HepG2 (cell line): ENCODE measurements at regions not wholly inside any gene's neighbourhood (a gene's known extent, or its start where the extent isn't known, plus 50 kb on each side); places are given as distances from the start of the nearest gene placed in this dataset.
A peak's percentile ranks its signal among the peaks of the same experiment; 100 is the strongest.

Experiments used
- CREB1 ChIP-seq, 2 experiments: fragments of 450-650 bp in 1 of 2; IDR thresholded peaks; 2 replicates each; pipeline ENCODE4 v1.6.1; 2016 to 2017; ENCODE audit warnings: control low read depth in 1 of 2, mild to moderate bottlenecking in 1 of 2, missing compliant biosample characterization in 1 of 2, missing genetic modification characterization in 1 of 2
- CREB3 ChIP-seq: sonication (generic); formaldehyde crosslinking; IDR thresholded peaks from 2 replicates; pipeline ENCODE4 v1.5.0; 2020; ENCODE audit warnings: missing genetic modification reagents
- ELF1 ChIP-seq: sonication (generic); formaldehyde crosslinking; IDR thresholded peaks from 2 replicates; pipeline ENCODE4 v1.4.0; 2020; ENCODE audit warnings: missing genetic modification reagents
- FUBP1 ChIP-seq: sonication (generic); formaldehyde crosslinking; IDR thresholded peaks from 2 replicates; pipeline ENCODE4 v1.5.1; 2020; ENCODE audit warnings: missing genetic modification reagents, mild to moderate bottlenecking, borderline replicate concordance
- GFI1 ChIP-seq: sonication (generic); formaldehyde crosslinking; IDR thresholded peaks from 2 replicates; pipeline ENCODE4 v1.5.0; 2020; ENCODE audit warnings: missing genetic modification reagents, mild to moderate bottlenecking, borderline replicate concordance
- HDAC6 ChIP-seq: fragments of 200-600 bp; sonication (generic); IDR thresholded peaks from 2 replicates; pipeline ENCODE4 v1.7.0; 2017; ENCODE audit warnings: mild to moderate bottlenecking, antibody characterized with exemption, low read length, low read depth
- KLF11 ChIP-seq: IDR thresholded peaks from 2 replicates; pipeline ENCODE4 v1.6.1; 2016; ENCODE audit warnings: missing compliant biosample characterization
- KLF15 ChIP-seq: sonication (generic); formaldehyde crosslinking; IDR thresholded peaks from 2 replicates; pipeline ENCODE4 v1.8.1; 2023; ENCODE audit warnings: borderline replicate concordance, mild to moderate bottlenecking, inconsistent platforms, missing genetic modification reagents, mixed read lengths
- KLF6 ChIP-seq: IDR thresholded peaks from 2 replicates; pipeline ENCODE4 v1.8.0; 2016; ENCODE audit warnings: missing biosample characterization, missing genetic modification reagents
- LBX2 ChIP-seq: sonication (generic); formaldehyde crosslinking; IDR thresholded peaks from 2 replicates; pipeline ENCODE4 v1.5.0; 2020; ENCODE audit warnings: missing genetic modification reagents, mild to moderate bottlenecking, borderline replicate concordance
- MLXIP ChIP-seq: sonication (generic); formaldehyde crosslinking; IDR thresholded peaks from 2 replicates; pipeline ENCODE4 v1.9.0; 2021; ENCODE audit warnings: missing genetic modification reagents, borderline replicate concordance
- PBX3 ChIP-seq: sonication (generic); formaldehyde crosslinking; IDR thresholded peaks from 2 replicates; pipeline ENCODE4 v1.8.1; 2023; ENCODE audit warnings: missing genetic modification reagents, inconsistent platforms, borderline replicate concordance
- SKI ChIP-seq: fragments of 450-650 bp; IDR thresholded peaks from one replicate; pipeline ENCODE4 v1.6.1; 2018; ENCODE audit warnings: mild to moderate bottlenecking; ENCODE audit not compliant: partially characterized antibody
- SMARCE1 ChIP-seq: fragments of 450-650 bp; IDR thresholded peaks from 2 replicates; pipeline ENCODE4 v1.6.1; 2017; ENCODE audit warnings: borderline replicate concordance
- TBX2 ChIP-seq: sonication (generic); formaldehyde crosslinking; IDR thresholded peaks from 2 replicates; pipeline ENCODE4 v1.5.0; 2020; ENCODE audit warnings: missing genetic modification reagents, mild to moderate bottlenecking, borderline replicate concordance
- THAP11 ChIP-seq: IDR thresholded peaks from 2 replicates; pipeline ENCODE4 v1.6.1; 2016; ENCODE audit warnings: missing biosample characterization, missing genetic modification reagents
- TMF1 ChIP-seq: sonication (generic); formaldehyde crosslinking; IDR thresholded peaks from 2 replicates; pipeline ENCODE4 v1.8.1; 2022; ENCODE audit warnings: low read depth, missing genetic modification reagents
- ZFYVE20 ChIP-seq: sonication (generic); formaldehyde crosslinking; IDR thresholded peaks from 2 replicates; pipeline ENCODE4 v1.8.0; 2023; ENCODE audit warnings: low read depth, mild to moderate bottlenecking, moderate library complexity, missing genetic modification reagents, borderline replicate concordance
- ZNF232 ChIP-seq: sonication (generic); formaldehyde crosslinking; IDR thresholded peaks from 2 replicates; pipeline ENCODE4 v1.4.0; 2020; ENCODE audit warnings: missing genetic modification reagents, borderline replicate concordance
- ZNF296 ChIP-seq: sonication (generic); formaldehyde crosslinking; conservative IDR thresholded peaks from 2 replicates; pipeline ENCODE4 v1.5.0; 2020; ENCODE audit warnings: mild to moderate bottlenecking, missing genetic modification reagents
- ZNF7 ChIP-seq: IDR thresholded peaks from 2 replicates; pipeline ENCODE4 v1.6.1; 2016; ENCODE audit warnings: missing biosample characterization, missing genetic modification reagents

GRCh38 chr18:31244771-31245394 lies 73.1 kb upstream of the DSG1 start (continued):
- TF ChIP-seq FUBP1, result no peak
- TF ChIP-seq KLF6 (CRISPR knock-in tag), result no peak
- TF ChIP-seq HDAC6, result no peak
- no peak for TF ChIP-seq PBX3 (CRISPR knock-in tag)
- TF ChIP-seq CREB1 (IDR thresholded peaks at IDR 0.05), result no peak
- peak; percentile 37; the same call in 1 of the 2 replicates for TF ChIP-seq CREB1 (CRISPR knock-in tag; IDR thresholded peaks at IDR 0.05)
- no peak for TF ChIP-seq LBX2 (CRISPR knock-in tag)
- no peak for TF ChIP-seq ZNF232 (CRISPR knock-in tag)
- TF ChIP-seq GFI1 (CRISPR knock-in tag), result no peak
- no peak for TF ChIP-seq TMF1 (CRISPR knock-in tag)
- TF ChIP-seq SMARCE1, result no peak
- no peak for TF ChIP-seq MLXIP
- peak; percentile 44; the same call in 1 of the 2 replicates for TF ChIP-seq TBX2 (CRISPR knock-in tag)
- TF ChIP-seq THAP11, result no peak
- TF ChIP-seq KLF15 (CRISPR knock-in tag), result no peak
- TF ChIP-seq ZFYVE20, result no peak
- no peak for TF ChIP-seq SKI
- TF ChIP-seq KLF11 (CRISPR knock-in tag), result no peak
- no peak for TF ChIP-seq CREB3 (CRISPR knock-in tag)
- no peak for TF ChIP-seq ELF1 (CRISPR knock-in tag)
- no peak for TF ChIP-seq ZNF296
- TF ChIP-seq ZNF7 (CRISPR knock-in tag), result no peak
